Hepatocyte (in vitro differentiated cells): ENCODE measurements at regions not wholly inside any gene's neighbourhood (a gene's known extent, or its start where the extent isn't known, plus 50 kb on each side); places are given as distances from the start of the nearest gene placed in this dataset.
A peak's percentile ranks its signal among the peaks of the same experiment; 100 is the strongest.

Experiments used
- DNase-seq: peaks from one replicate; pipeline ENCODE4 v3.0.0-alpha.2; 2016; ENCODE audit warnings: low spot score
- H2AFZ ChIP-seq: fragments of 200-600 bp; sonication (generic); 2 replicates; pipeline ENCODE4 v1.6.0; 2016; ENCODE audit warnings: antibody characterized with exemption, mild to moderate bottlenecking
- H3K27ac ChIP-seq: fragments of 200-600 bp; sonication (generic); 2 replicates; pipeline ENCODE4 v1.5.1; 2016; ENCODE audit warnings: mild to moderate bottlenecking
- H3K27me3 ChIP-seq: fragments of 200-600 bp; sonication (generic); 2 replicates; pipeline ENCODE4 v1.6.1; 2016
- H3K36me3 ChIP-seq: fragments of 200-600 bp; sonication (generic); replicated peaks from 2 replicates; pipeline ENCODE4 v1.5.1; 2016; ENCODE audit warnings: low read depth; ENCODE audit not compliant: insufficient read depth
- H3K4me1 ChIP-seq: fragments of 200-600 bp; sonication (generic); 2 replicates; pipeline ENCODE4 v1.5.1; 2016; ENCODE audit warnings: mild to moderate bottlenecking, moderate library complexity; ENCODE audit not compliant: insufficient read depth
- H3K4me2 ChIP-seq: fragments of 200-600 bp; sonication (generic); 2 replicates; pipeline ENCODE4 v1.6.0; 2016
- H3K4me3 ChIP-seq: fragments of 200-600 bp; sonication (generic); 2 replicates; pipeline ENCODE4 v1.5.1; 2016; ENCODE audit warnings: mild to moderate bottlenecking
- H3K79me2 ChIP-seq: fragments of 200-600 bp; sonication (generic); 2 replicates; pipeline ENCODE4 v1.6.0; 2017; ENCODE audit warnings: mild to moderate bottlenecking
- H3K9me2 ChIP-seq: fragments of 200-600 bp; sonication (generic); replicated peaks from 2 replicates; pipeline ENCODE4 v1.6.0; 2017; ENCODE audit warnings: mild to moderate bottlenecking; ENCODE audit not compliant: insufficient read depth
- H3K9me3 ChIP-seq: fragments of 200-600 bp; sonication (generic); 2 replicates; pipeline ENCODE4 v1.5.1; 2016; ENCODE audit warnings: low read depth, mild to moderate bottlenecking
- H4K20me1 ChIP-seq: fragments of 200-600 bp; sonication (generic); 2 replicates; pipeline ENCODE4 v1.6.0; 2016; ENCODE audit warnings: mild to moderate bottlenecking; ENCODE audit not compliant: insufficient read depth, poor library complexity, severe bottlenecking
- EZH2 ChIP-seq: fragments of 200-600 bp; sonication (generic); IDR thresholded peaks from 2 replicates; pipeline ENCODE4 v1.6.1; 2016; ENCODE audit warnings: antibody characterized with exemption, mild to moderate bottlenecking, borderline replicate concordance
- EZH2phosphoT487 ChIP-seq: fragments of 200-600 bp; sonication (generic); IDR thresholded peaks from one replicate; pipeline ENCODE4 v1.6.1; 2018; ENCODE audit warnings: antibody characterized with exemption, mild to moderate bottlenecking, low read depth, moderate library complexity; ENCODE audit not compliant: unreplicated experiment, severe bottlenecking
- WGBS: methylation state at CpG from one replicate; pipeline ENCODE4 v1.1.6; 2016; ENCODE audit warnings: low lambda C conversion rate; ENCODE audit errors: missing lambda C conversion rate; 5-methylcytosine and 5-hydroxymethylcytosine counted together
- TF ChIP-seq, protein P1 (sequence below): fragments of 200-600 bp; sonication (generic); IDR thresholded peaks from 2 replicates; pipeline ENCODE4 v1.5.1; 2016; ENCODE audit warnings: antibody characterized with exemption, mild to moderate bottlenecking; ENCODE audit not compliant: poor library complexity

DNA sequence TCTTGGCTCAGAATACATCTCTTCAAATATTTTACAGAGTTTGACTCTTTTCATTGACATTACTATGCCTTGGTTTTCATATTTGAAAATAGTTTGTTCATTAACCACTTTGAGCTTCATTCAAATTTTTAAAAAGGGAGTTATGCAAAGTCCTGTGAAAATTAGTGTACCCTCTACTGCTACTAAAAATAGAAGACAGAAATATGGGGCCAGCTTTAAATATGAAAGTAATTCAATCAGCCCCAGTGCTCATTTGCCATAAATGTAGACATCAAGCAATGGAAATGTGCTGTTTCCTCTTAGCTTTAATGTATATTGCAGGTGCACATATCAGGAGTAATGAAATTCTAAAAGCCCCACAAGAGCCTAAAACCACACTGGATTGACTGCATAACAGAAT, 218.7 kb downstream of the SPATA18 start:
- Histone ChIP-seq H3K79me2 (no peaks in the 10 kb centered on the region), H3K4me2 (no peak overlapping the region), H2AFZ (no peak overlapping the region), H3K4me1 (no peaks in the 10 kb centered on the region), H3K27ac (no peak overlapping the region), H3K9me3 (no peaks in the 10 kb centered on the region), H3K4me3 (no peak overlapping the region), H4K20me1 (no peaks in the 10 kb centered on the region), H3K27me3 (no peaks in the 10 kb centered on the region), H3K36me3 (no peaks in the 10 kb centered on the region), H3K9me2 (no peaks in the 10 kb centered on the region)
- DNase-seq: no peak
- TF ChIP-seq EZH2: no peak

DNA sequence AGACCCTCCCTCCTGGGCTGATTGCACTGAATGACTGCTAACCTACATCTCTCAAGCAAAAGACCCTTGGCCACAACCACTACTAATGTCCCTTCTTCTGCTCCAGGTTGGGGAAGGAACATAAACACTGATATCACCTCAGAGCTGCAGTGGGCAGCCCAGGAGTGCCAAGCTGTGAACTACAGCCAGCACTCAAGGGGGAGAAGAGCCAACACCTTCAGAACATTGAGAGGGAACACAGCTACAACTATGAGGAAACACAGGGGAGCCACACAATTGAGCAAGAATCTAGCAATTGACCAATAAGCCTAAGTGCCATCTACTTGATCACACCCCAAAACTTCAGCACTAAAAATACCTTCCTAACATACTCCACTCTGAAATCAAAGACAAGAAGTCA, 222.8 kb downstream of the SPATA18 start:
- no peaks in the 10 kb centered on the region for H3K79me2 ChIP-seq
- H3K36me3 ChIP-seq: no peaks in the 10 kb centered on the region
- H4K20me1 ChIP-seq: no peaks in the 10 kb centered on the region
- H3K27ac ChIP-seq: no peak overlapping the region
- no peaks in the 10 kb centered on the region for H3K4me1 ChIP-seq
- H2AFZ ChIP-seq: no peak overlapping the region
- TF ChIP-seq EZH2phosphoT487 (no peak), EZH2 (no peak)
- TF ChIP-seq, protein P1, sequence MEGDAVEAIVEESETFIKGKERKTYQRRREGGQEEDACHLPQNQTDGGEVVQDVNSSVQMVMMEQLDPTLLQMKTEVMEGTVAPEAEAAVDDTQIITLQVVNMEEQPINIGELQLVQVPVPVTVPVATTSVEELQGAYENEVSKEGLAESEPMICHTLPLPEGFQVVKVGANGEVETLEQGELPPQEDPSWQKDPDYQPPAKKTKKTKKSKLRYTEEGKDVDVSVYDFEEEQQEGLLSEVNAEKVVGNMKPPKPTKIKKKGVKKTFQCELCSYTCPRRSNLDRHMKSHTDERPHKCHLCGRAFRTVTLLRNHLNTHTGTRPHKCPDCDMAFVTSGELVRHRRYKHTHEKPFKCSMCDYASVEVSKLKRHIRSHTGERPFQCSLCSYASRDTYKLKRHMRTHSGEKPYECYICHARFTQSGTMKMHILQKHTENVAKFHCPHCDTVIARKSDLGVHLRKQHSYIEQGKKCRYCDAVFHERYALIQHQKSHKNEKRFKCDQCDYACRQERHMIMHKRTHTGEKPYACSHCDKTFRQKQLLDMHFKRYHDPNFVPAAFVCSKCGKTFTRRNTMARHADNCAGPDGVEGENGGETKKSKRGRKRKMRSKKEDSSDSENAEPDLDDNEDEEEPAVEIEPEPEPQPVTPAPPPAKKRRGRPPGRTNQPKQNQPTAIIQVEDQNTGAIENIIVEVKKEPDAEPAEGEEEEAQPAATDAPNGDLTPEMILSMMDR: no peak
- H3K4me3 ChIP-seq: no peak overlapping the region
- no peak for DNase-seq
- H3K4me2 ChIP-seq: no peak overlapping the region
- no peaks in the 10 kb centered on the region for H3K9me2 ChIP-seq
- H3K9me3 ChIP-seq: no peaks in the 10 kb centered on the region
- no peaks in the 10 kb centered on the region for H3K27me3 ChIP-seq

DNA sequence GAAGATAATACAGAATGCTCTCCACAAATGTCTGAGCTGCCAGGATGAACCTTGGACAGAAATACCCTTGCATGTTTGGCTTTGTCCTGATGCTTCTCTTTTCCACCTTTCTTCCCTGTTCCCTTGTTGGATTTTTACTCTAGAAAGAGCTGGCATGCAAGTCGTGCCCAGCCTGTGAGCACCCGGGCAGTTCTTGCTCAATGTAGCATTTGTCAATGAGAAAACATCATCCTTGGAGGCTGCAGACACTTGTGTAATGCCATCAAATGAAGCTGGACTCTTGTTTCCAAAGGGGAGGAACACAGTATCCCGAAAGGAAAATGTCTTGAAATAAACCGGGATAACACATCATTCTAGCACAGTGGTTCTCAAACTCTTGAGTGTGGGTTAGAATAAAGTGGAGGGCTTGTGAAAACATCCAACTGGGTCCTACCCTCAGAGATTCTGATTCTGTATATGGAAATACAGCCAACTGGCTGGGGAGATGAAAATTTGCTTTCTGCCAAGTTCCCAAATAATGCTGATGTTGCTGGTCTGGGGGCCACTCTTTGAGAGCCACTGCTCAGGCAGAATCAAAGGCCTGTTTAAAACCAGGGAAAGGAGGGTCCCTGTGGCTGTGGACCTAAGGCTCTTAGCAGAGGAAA, 237.2 kb downstream of the SPATA18 start:
- no peaks in the 10 kb centered on the region for H4K20me1 ChIP-seq
- H3K27ac ChIP-seq: no peak overlapping the region
- no peak for DNase-seq
- no peaks in the 10 kb centered on the region for H3K36me3 ChIP-seq
- H2AFZ ChIP-seq: no peak overlapping the region
- H3K27me3 ChIP-seq: no peaks in the 10 kb centered on the region
- H3K9me3 ChIP-seq: no peaks in the 10 kb centered on the region
- no peak overlapping the region for H3K4me3 ChIP-seq
- no peak overlapping the region for H3K4me2 ChIP-seq
- H3K4me1 ChIP-seq: no peaks in the 10 kb centered on the region
- no peaks in the 10 kb centered on the region for H3K79me2 ChIP-seq
- 91% methylated on average over 4 of the region's 4 CpGs for WGBS
- TF ChIP-seq EZH2: no peak
- TF ChIP-seq, protein P1: no peak
- TF ChIP-seq EZH2phosphoT487: no peak
- no peaks in the 10 kb centered on the region for H3K9me2 ChIP-seq

GRCh38 chr4:52290466-52290865, 239.4 kb downstream of the SPATA18 start:
- 45% methylated on average over 4 of the region's 4 CpGs for WGBS
- Histone ChIP-seq H3K36me3 (no peaks in the 10 kb centered on the region), H2AFZ (no peak overlapping the region), H3K4me3 (no peak overlapping the region), H3K9me3 (no peaks in the 10 kb centered on the region), H3K27ac (peak overlapping the region; percentile 61), H3K9me2 (no peaks in the 10 kb centered on the region), H3K4me1 (no peaks in the 10 kb centered on the region), H3K27me3 (no peaks in the 10 kb centered on the region), H3K79me2 (no peaks in the 10 kb centered on the region), H3K4me2 (peak overlapping the region; percentile 15), H4K20me1 (no peaks in the 10 kb centered on the region)
- DNase-seq: peak; percentile 12
- TF ChIP-seq, protein P1: no peak
- no peak for TF ChIP-seq EZH2
- no peak for TF ChIP-seq EZH2phosphoT487
